Endothelial cell (in vitro differentiated cells): ENCODE measurements at regions not wholly inside any gene's neighbourhood (a gene's known extent, or its start where the extent isn't known, plus 50 kb on each side); places are given as distances from the start of the nearest gene placed in this dataset.
"Not testable (repeated sequence)": the region's sequence is repeated elsewhere in the genome, so short reads cannot be mapped to it uniquely, and the experiment has no call there.

Experiments used
- DNase-seq: peaks from one replicate; pipeline ENCODE4 v3.0.0; 2021; ENCODE audit warnings: low spot score
- H3K27ac Mint-ChIP-seq: one replicate; pipeline ENCODE4 v1.8.0; 2021; ENCODE audit warnings: mixed read lengths, inconsistent platforms; ENCODE audit not compliant: unreplicated experiment
- H3K27me3 Mint-ChIP-seq: one replicate; pipeline ENCODE4 v1.8.0; 2021; ENCODE audit warnings: mild to moderate bottlenecking, moderate library complexity, mixed read lengths, inconsistent platforms; ENCODE audit not compliant: unreplicated experiment
- H3K36me3 Mint-ChIP-seq: one replicate; pipeline ENCODE4 v1.8.0; 2021; ENCODE audit warnings: mild to moderate bottlenecking, low read depth, mixed read lengths, inconsistent platforms; ENCODE audit not compliant: unreplicated experiment
- H3K4me1 Mint-ChIP-seq: one replicate; pipeline ENCODE4 v1.8.0; 2021; ENCODE audit warnings: mild to moderate bottlenecking, mixed read lengths, inconsistent platforms; ENCODE audit not compliant: unreplicated experiment
- H3K4me3 Mint-ChIP-seq: one replicate; pipeline ENCODE4 v1.8.0; 2021; ENCODE audit warnings: mild to moderate bottlenecking, mixed read lengths, inconsistent platforms; ENCODE audit not compliant: unreplicated experiment
- H3K9me3 Mint-ChIP-seq: one replicate; pipeline ENCODE4 v1.8.0; 2021; ENCODE audit warnings: mixed read lengths, inconsistent platforms; ENCODE audit not compliant: unreplicated experiment
- TF ChIP-seq, protein P1 (sequence below): fragments of 200-600 bp; sonication (generic); IDR thresholded peaks from one replicate; pipeline ENCODE4 v1.5.0; 2021; ENCODE audit warnings: antibody characterized with exemption; ENCODE audit not compliant: unreplicated experiment

- no peaks in the 10 kb centered on the region for H3K9me3 Mint-ChIP-seq
- H3K27me3 Mint-ChIP-seq: peaks cover 4% of the 10 kb centered on the region
- no peak overlapping the region for H3K27ac Mint-ChIP-seq
- no peak overlapping the region for H3K4me3 Mint-ChIP-seq
- H3K4me1 Mint-ChIP-seq: no peaks in the 10 kb centered on the region
- no peaks in the 10 kb centered on the region for H3K36me3 Mint-ChIP-seq
- TF ChIP-seq, protein P1, sequence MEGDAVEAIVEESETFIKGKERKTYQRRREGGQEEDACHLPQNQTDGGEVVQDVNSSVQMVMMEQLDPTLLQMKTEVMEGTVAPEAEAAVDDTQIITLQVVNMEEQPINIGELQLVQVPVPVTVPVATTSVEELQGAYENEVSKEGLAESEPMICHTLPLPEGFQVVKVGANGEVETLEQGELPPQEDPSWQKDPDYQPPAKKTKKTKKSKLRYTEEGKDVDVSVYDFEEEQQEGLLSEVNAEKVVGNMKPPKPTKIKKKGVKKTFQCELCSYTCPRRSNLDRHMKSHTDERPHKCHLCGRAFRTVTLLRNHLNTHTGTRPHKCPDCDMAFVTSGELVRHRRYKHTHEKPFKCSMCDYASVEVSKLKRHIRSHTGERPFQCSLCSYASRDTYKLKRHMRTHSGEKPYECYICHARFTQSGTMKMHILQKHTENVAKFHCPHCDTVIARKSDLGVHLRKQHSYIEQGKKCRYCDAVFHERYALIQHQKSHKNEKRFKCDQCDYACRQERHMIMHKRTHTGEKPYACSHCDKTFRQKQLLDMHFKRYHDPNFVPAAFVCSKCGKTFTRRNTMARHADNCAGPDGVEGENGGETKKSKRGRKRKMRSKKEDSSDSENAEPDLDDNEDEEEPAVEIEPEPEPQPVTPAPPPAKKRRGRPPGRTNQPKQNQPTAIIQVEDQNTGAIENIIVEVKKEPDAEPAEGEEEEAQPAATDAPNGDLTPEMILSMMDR: no peak
- DNase-seq: no peak
Measured at GRCh38 chr6:154623391-154623790, 109.8 kb upstream of the SCAF8 start.

GRCh38 chr6:154624038-154624599, 109.1 kb upstream of the SCAF8 start:
- TF ChIP-seq, protein P1: no peak
- H3K27ac Mint-ChIP-seq: no peak overlapping the region
- DNase-seq: no peak

GRCh38 chr6:154624727-154625126, 108.5 kb upstream of the SCAF8 start:
- not testable (repeated sequence) for H3K27ac Mint-ChIP-seq, H3K4me3 Mint-ChIP-seq, H3K36me3 Mint-ChIP-seq, H3K4me1 Mint-ChIP-seq, H3K27me3 Mint-ChIP-seq, DNase-seq, H3K9me3 Mint-ChIP-seq

More at GRCh38 chr6:154624038-154624599, 109.1 kb upstream of the SCAF8 start:
- Mint-ChIP-seq H3K4me3 (no peak overlapping the region), H3K36me3 (no peaks in the 10 kb centered on the region), H3K4me1 (no peaks in the 10 kb centered on the region), H3K9me3 (no peaks in the 10 kb centered on the region), H3K27me3 (peaks cover 2% of the 10 kb centered on the region)

DNA sequence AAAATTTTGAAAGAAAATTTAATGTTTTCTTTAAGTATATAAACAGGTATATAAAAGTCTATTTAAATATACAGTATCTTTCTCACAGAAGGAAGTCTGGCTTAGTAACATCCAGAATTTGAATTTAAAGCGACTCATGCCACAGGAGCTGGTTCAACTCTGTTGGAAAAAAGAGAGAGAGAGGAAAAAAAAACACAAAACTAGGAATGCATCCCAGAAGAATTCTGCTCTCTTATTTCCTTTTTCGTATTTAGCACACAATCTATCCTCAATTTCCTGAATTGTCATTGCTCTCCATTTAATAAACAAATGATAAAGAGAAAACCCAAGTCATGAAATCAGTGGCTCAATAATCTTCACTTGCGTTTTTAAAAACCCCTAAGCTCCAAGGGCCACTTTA, 107.5 kb upstream of the SCAF8 start:
- no peak overlapping the region for H3K27ac Mint-ChIP-seq
- H3K4me3 Mint-ChIP-seq: no peak overlapping the region
- peaks cover 2% of the 10 kb centered on the region for H3K27me3 Mint-ChIP-seq
- no peak for DNase-seq
- H3K4me1 Mint-ChIP-seq: no peaks in the 10 kb centered on the region
- TF ChIP-seq, protein P1: no peak
- H3K36me3 Mint-ChIP-seq: no peaks in the 10 kb centered on the region
- no peaks in the 10 kb centered on the region for H3K9me3 Mint-ChIP-seq

DNA sequence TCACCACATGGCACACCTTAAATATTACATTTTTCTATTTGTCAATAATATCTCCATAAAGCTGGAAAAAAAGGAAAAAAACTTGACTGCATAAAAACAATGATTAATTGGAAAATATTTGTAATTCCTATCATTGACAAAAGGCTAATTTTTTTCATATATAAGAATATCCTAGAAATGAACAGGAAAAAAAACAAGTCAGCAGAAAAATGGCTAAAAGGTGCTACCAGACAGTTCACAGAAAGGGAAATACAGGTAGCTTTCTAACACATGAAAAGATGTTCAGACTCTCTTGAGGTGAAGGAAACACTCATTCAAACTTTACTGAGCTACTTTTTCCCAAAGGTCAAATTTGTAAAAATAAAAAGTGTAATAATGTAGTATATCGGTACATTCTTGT, 104.1 kb upstream of the SCAF8 start:
- no peaks in the 10 kb centered on the region for H3K9me3 Mint-ChIP-seq
- no peak overlapping the region for H3K27ac Mint-ChIP-seq
- TF ChIP-seq, protein P1: no peak
- peaks cover 5% of the 10 kb centered on the region for H3K4me1 Mint-ChIP-seq
- H3K36me3 Mint-ChIP-seq: no peaks in the 10 kb centered on the region
- DNase-seq: no peak
- H3K4me3 Mint-ChIP-seq: no peak overlapping the region
- peaks cover 2% of the 10 kb centered on the region for H3K27me3 Mint-ChIP-seq
